Stomach (tissue), 8 donors: ENCODE measurements at regions not wholly inside any gene's neighbourhood (a gene's known extent, or its start where the extent isn't known, plus 50 kb on each side); places are given as distances from the start of the nearest gene placed in this dataset.

Source experiments
- DNase-seq, 2 donors: peaks; one replicate each; pipeline versions ENCODE4 v3.0.0 to v3.0.0-alpha.2; 2013 to 2019
- H3K27ac ChIP-seq, 5 donors: fragments of 200-600 bp in 4 of 5; sonication (generic) in 4 of 5; one replicate each; pipeline ENCODE4 v1.5.1; 2013 to 2019; ENCODE audit warnings: mild to moderate bottlenecking in 1 of 5, moderate library complexity in 1 of 5
- H3K27me3 ChIP-seq, 3 donors: fragments of 200-600 bp; sonication (generic); one replicate each; pipeline ENCODE4 v1.5.1; 2017 to 2019; ENCODE audit warnings: mixed run types in 1 of 3
- H3K36me3 ChIP-seq, 4 donors: fragments of 200-600 bp; sonication (generic); 1 replicate in 3 of 4; 2 replicates in 1 of 4; pipeline ENCODE4 v1.5.1; 2016 to 2019
- H3K4me1 ChIP-seq, 4 donors: fragments of 200-600 bp; sonication (generic); one replicate each; pipeline ENCODE4 v1.5.1; 2016 to 2019
- H3K4me3 ChIP-seq, 4 donors: fragments of 200-600 bp; sonication (generic) in 3 of 4; one replicate each; pipeline ENCODE4 v1.5.1; 2016 to 2019; ENCODE audit warnings: mild to moderate bottlenecking in 1 of 4
- H3K9me3 ChIP-seq, 4 donors: fragments of 200-600 bp; sonication (generic); one replicate each; pipeline ENCODE4 v1.5.1; 2016 to 2019
- CTCF ChIP-seq, 7 experiments: fragments of 450-650 bp in 4 of 7; fragments of 200-600 bp in 3 of 7; sonication (generic) in 3 of 7; IDR thresholded peaks; one replicate each; pipeline ENCODE4 v1.5.1; 2016 to 2019; ENCODE audit warnings: antibody characterized with exemption in 7 of 7, control low read depth in 2 of 7, mild to moderate bottlenecking in 1 of 7
- EP300 ChIP-seq: sonication (generic); formaldehyde crosslinking; IDR thresholded peaks from one replicate; pipeline ENCODE4 v1.6.1; 2017; ENCODE audit warnings: antibody characterized with exemption
- POLR2A ChIP-seq, 4 donors: fragments of 450-650 bp; IDR thresholded peaks; one replicate each; pipeline ENCODE4 v1.6.1; 2016; ENCODE audit warnings: antibody characterized with exemption in 4 of 4, control low read depth in 2 of 4, mild to moderate bottlenecking in 1 of 4, moderate library complexity in 1 of 4
- POLR2AphosphoS5 ChIP-seq, 3 donors: sonication (generic); formaldehyde crosslinking; IDR thresholded peaks; one replicate each; pipeline ENCODE4 v1.6.1; 2016; ENCODE audit warnings: antibody characterized with exemption in 3 of 3
- WGBS, 5 donors: extraction: QIAGEN DNeasy Blood & Tissue Kit in 3 of 5; methylation state at CpG; one replicate each; pipeline versions ENCODE4 v1.1.5 to v1.1.7; 2013 to 2018; 5-methylcytosine and 5-hydroxymethylcytosine counted together
- intact Hi-C: fragments of 100-400 bp; cut with DNase I; formaldehyde crosslinking; loops from one replicate; pipeline ENCODE4 v1.15.1; 2023; ENCODE audit warnings: low total_unique reads
- donor health status: healthy with polysubstance abuse.
- donor health status: Bipolar disorder and iron deficiency.
- donor health status: healthy.

GRCh38 chr16:22671301-22672076, 142.5 kb upstream of the HS3ST2 start:
- no peak for DNase-seq
- TF ChIP-seq POLR2AphosphoS5 (IDR thresholded peaks at IDR 0.05) (no peak), POLR2A (IDR thresholded peaks at IDR 0.05) (no peak), CTCF (IDR thresholded peaks at IDR 0.05) (no peak), EP300 (no peak)
- intact Hi-C loops: no loop called here
- Histone ChIP-seq H3K9me3 (no peaks in the 10 kb centered on the region), H3K27me3 (peaks cover 0 to 62% (median 28%) of the 10 kb centered on the region in 3 donors), H3K27ac (no peak overlapping the region), H3K4me1 (peaks cover 0 to 3% (median 0%) of the 10 kb centered on the region in 4 donors), H3K36me3 (no peaks in the 10 kb centered on the region), H3K4me3 (no peak overlapping the region)
- 56 to 72% (median 67%) methylated on average over 4 of the region's 4 CpGs for WGBS, 5 donors

DNA sequence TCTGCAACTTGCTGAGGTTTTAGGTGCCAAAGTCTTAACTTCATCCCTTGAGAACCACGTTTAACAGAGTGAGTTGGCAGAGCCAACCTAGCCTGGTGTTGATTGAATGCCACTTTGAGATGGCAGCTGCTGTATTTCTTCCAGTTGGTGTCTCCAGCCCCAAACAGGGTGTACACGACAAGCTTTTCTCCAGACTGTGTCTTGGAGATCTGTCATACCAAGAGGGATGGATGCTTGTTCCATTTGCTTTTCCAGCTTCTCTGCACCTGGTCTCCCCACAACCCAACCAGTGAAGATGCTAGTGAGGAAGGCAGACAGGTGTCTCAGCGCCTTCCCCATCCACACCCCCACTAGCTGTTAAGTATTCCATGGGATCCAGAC, 141.1 kb upstream of the HS3ST2 start:
- TF ChIP-seq POLR2A (IDR thresholded peaks at IDR 0.05) (no peak), POLR2AphosphoS5 (IDR thresholded peaks at IDR 0.05) (no peak), EP300 (no peak), CTCF (IDR thresholded peaks at IDR 0.05) (no peak)

DNA sequence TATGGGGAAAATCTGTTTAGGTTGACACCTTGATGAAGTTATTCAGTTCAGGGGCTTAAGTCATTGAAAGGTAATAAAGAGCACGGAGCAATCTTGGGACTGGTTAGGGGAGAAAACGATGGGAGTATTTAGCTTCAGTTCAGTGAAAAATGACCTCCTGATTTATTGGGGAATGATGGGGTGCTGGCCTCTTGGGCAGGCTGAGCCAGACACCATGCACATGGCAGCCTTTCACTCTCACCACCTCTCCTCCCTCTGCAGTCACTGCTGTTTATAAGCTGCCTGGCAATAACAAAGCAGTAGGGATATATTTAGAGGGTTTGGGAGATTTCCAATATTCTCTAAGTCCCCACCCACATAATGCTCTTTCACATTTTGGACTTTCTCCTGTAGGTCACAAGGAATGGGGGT, 140.5 kb upstream of the HS3ST2 start:
- no peak overlapping the region for H3K27ac ChIP-seq
- H3K4me1 ChIP-seq: peaks cover 0 to 3% (median 0%) of the 10 kb centered on the region in 4 donors
- H3K9me3 ChIP-seq: no peaks in the 10 kb centered on the region
- H3K27me3 ChIP-seq: peaks cover 0 to 75% (median 33%) of the 10 kb centered on the region in 3 donors
- intact Hi-C loops: no loop called here
- TF ChIP-seq EP300 (no peak), POLR2A (IDR thresholded peaks at IDR 0.05) (no peak), POLR2AphosphoS5 (IDR thresholded peaks at IDR 0.05) (no peak), CTCF (IDR thresholded peaks at IDR 0.05) (no peak)
- 57 to 70% (median 64%) methylated on average over 2 of the region's 2 CpGs for WGBS, 5 donors
- no peak overlapping the region for H3K4me3 ChIP-seq
- DNase-seq: no peak
- no peaks in the 10 kb centered on the region for H3K36me3 ChIP-seq

More for the DNA sequence above, 141.1 kb upstream of the HS3ST2 start:
- Histone ChIP-seq H3K9me3 (no peaks in the 10 kb centered on the region), H3K4me3 (no peak overlapping the region), H3K27ac (no peak overlapping the region), H3K4me1 (peaks cover 0 to 3% (median 0%) of the 10 kb centered on the region in 4 donors), H3K36me3 (no peaks in the 10 kb centered on the region), H3K27me3 (peaks cover 0 to 75% (median 32%) of the 10 kb centered on the region in 3 donors)
- 64 to 71% (median 67%) methylated on average over 3 of the region's 3 CpGs for WGBS, 5 donors
- DNase-seq: no peak
- intact Hi-C loops: no loop called here

DNA sequence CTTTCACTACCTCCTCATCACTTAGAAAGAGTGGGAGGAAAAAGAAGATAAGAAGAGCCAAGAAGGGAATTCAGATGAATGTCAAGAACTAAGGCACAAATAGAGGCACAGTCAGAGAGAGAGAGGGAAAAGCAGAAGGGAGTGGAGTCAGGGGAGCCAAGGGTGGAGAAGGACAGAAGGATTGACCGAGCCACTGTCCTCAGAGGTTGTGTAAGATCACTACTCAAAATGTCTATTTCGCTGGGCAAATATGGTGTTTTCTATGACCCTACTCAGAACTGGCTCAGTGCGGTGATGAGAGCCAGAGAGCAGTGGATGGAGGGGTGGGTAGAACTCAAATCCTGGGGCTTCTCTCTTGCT, 139.2 kb upstream of the HS3ST2 start:
- no peaks in the 10 kb centered on the region for H3K9me3 ChIP-seq
- intact Hi-C loops: loop anchor here (5.0 kb wide), 1 partner anchor 1098 kb away; no protein-coding TSS in a partner anchor
- H3K4me1 ChIP-seq: peaks cover 0 to 3% (median 0%) of the 10 kb centered on the region in 4 donors
- DNase-seq: no peak
- TF ChIP-seq CTCF (IDR thresholded peaks at IDR 0.05): no peak
- no peak for TF ChIP-seq EP300
- no peak for TF ChIP-seq POLR2AphosphoS5 (IDR thresholded peaks at IDR 0.05)
- TF ChIP-seq POLR2A (IDR thresholded peaks at IDR 0.05): no peak
- H3K27me3 ChIP-seq: peaks cover 0 to 80% (median 32%) of the 10 kb centered on the region in 3 donors
- no peak overlapping the region for H3K4me3 ChIP-seq
- no peaks in the 10 kb centered on the region for H3K36me3 ChIP-seq
- 88 to 97% (median 93%) methylated on average over 3 of the region's 3 CpGs for WGBS, 5 donors
- no peak overlapping the region for H3K27ac ChIP-seq
